HG02852 (cell line): ENCODE measurements at regions not wholly inside any gene's neighbourhood (a gene's known extent, or its start where the extent isn't known, plus 50 kb on each side); places are given as distances from the start of the nearest gene placed in this dataset.

Experiments
- ATAC-seq: cut with Tn5 transposase; IDR thresholded peaks from one replicate; pipeline ENCODE4 v1.9.1; 2021; ENCODE audit warnings: mild to moderate bottlenecking, moderate library complexity; ENCODE audit not compliant: unreplicated experiment

DNA sequence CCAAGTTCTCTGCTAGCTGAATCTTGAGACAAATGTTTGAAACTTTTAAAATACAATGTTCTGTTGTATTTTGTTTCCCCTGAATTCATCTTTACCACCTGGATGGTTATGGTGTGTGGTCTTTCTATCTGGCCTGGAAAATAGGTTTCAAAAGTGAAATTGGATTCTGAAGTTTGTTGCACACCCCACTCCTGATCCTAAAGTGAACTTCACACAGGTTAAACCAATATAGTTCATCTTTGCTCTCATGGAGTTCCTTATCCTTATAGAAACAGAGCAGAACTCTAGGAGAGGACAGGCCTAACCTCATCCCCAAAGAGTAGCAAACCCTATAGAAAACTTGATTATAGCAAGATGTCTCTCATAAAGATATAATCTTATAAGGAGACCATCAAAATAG is 179.4 kb upstream of the BCL6 start:
- ATAC-seq = no peak

DNA sequence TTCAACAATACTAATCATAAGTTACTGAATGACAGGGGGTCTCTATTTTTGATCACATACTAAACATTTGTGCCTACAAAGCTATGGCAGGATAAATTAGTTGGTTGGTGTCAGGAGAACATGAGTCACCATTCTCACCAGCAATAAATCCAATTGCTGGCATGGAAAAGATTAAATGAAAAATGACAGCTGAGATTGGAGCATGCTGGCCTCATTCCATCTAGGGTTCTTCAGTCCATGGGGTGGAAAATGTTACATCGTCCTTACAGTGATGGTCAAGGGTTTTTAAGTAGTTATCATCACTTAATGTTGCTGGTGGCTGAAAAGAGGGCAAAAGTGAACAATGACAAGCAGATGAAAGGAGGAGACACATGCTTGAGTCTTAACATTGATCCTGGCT is 180.1 kb upstream of the BCL6 start:
- no peak for ATAC-seq

DNA sequence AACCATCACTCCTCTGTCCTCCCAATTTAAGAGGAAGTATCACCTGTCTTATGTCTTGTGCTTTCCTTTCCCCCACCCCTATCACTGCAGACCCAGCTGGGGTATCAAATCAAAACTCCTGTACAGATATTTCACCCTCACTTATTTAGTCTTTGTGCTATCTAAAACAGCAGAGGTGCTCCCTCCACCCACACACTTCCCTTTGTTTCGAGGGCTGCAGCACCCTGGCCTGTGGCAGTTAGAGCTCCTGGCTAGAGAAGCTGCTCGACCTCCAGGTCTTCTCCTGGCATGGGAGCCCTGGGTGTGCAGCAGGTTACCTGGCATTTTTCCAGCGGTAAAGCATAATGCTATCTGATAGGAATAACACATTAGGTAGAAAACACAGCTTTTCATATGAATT is 181.4 kb upstream of the BCL6 start:
- ATAC-seq = no peak

DNA sequence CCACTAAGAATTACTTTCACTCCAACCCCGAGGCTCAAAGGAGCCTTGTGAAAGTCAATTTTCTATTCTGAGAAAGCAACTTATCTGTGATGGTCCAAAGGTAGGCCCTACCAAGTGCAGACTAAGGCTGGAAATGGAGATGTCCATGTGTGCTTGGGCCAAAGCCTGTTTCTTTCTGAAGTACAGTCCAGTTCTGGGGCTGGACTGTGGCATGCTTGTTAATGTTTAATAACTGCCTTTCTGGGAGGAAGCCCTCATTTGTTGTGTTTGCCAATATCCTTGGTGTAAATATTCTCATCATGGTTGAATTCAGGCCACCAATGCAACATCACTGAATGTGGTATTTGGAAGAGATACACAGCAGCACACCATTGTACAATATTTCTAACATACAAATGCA is 182.3 kb upstream of the BCL6 start:
- no peak for ATAC-seq

DNA sequence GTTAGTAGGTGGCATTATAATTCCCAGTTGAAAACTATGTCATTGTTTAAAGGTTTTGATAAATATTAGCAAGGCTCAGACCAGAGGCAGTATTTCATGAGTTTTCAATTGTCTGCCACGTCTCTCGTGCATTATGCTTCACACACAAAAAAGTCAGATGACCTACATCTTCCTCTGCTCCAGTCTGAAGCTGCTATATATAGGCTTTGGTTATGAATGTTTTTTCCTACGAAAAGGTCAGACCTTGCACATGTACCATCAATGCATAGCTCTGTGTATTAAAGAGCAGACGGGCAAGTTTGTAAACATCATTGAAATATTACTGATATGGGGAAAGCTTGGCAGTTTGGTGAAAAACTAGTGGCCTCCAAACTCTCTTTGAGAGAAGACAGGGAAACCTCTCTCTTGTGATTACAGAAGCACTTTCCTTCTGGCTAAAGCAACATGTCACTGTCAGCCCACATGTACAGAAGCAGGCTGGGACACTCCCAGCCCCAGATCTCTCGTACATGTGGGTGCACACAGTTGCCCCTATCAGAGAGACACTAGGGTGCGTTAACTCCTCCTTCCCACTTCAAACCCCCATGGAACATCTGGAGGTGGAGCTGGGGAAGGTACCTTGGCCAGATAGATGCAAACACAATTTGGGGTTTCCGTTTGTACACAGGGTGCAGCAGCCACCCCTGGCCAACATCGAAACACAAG is 184.0 kb upstream of the BCL6 start:
- ATAC-seq = no peak

DNA sequence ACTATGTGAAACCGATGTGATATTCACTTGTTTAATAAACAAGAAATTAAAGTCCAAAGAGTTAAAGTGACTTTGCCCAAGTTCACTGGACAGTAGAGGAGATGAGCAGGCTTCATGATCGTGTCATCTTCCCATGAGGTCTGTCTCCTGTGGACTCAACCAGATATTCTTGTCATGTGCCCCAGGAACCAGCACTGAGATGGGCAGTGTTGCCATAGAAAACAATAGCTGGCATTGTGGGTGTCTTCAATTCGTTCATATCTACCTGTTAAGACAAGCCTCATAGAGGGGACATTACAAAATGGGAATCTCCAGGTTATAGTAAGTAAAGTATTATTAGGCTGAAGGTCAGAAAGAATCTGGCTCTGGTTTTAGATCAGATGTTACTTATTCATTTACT is 184.8 kb upstream of the BCL6 start:
- ATAC-seq = no peak

DNA sequence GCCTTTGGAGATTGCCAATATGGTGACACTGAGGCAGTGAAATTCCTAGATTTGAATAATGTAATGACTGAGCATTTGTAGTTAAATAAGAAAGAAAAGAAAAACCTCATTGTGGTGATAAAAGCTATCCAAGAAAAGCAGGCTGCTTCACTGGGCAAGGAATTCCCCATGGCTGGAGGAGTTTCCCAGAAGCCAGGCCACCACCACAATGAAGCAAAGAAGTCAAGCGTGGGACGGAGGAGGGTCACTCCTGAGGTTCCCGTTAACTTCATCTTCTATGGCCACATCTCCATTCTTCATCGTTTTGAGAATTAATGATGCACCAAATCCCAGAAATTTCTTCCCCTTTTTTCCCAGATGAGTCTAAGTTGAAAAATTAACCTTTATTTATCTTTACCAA is 185.8 kb upstream of the BCL6 start:
- no peak for ATAC-seq

DNA sequence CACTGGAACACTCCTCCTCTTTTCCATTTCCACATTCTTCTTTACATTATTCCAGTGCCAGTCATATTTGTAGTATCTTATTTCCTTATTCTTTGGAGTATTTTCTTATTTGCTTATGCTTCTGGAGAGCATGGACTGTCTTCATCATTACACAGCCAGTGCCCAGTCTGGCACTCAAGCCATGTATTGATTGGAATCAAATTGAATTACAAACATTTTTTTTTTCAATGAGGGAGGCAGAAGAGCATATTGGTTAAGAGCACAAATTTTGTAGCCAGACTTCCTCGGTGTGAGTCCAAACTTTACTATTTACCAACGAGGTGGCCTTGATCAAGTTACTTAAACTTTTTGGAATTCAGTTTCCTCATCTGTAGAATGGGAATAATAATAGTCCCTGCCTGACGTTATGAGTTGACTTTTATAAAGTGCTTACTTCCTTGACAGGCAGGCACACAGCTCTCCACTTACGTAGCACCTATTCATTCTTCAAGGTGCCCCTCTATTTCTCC is 186.6 kb upstream of the BCL6 start:
- no peak for ATAC-seq

DNA sequence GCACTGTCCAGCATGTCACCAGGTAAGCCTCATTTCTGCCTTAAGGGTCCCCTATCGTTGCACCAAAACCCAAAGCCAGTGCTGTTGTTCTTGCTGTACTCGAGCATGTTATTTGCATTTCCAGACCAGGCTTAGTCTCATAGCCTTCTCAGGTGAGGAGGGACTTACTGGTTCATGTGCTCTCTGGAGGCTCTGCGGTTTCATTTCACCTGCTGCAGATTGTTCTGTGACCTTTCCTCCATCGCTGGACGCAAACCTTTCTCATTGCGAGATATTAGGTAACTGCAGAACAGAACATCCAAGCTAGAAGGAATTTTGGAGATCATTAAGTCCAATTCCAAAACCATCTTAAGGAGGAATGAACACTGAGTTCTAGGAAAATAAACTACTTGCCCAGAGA is 187.3 kb upstream of the BCL6 start:
- no peak for ATAC-seq

DNA sequence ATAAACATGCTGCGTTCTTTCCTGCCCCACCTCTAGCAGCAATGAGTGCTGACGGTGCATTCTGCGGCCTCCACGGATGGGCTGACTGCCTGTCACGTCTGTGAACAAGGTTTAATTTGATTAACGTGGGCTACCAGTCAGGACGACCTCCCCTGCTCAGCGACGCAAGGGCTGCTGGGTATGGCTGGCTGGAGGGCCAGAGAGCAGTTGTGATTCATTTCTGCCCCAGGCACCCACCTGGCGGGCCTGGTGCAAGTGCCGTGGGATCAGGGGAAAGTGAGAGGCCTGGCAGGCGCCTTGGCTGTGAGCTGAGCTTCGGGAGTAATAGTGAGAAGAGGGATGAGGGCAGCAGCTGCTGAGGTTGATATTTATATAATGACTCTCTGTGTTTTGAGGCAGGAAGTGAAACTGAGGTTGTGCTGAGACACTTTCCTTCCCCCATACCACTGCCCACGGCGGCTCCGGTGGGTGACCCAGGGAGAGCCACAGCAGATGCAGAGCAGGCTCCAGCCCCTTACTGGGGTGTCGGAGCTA is 190.4 kb upstream of the BCL6 start:
- ATAC-seq = peak; percentile 97

DNA sequence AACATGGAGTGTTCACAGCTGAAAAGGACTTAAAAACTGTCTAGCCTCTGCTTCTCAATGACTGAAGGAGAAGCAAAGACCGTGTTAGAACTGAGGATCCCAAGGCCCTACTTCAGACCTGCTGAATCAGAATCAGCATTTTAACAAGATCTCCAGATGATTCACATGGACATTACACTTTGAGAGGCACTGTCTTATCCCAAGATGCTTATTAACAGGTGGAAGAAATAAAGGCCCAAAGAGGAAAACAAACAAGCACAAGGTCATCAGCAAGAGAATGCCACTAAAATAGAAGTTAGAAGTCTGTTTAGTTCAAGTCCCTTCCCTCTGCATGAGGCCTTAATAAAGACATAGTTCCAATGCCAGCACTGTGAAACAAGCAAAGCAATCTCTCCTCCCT is 191.4 kb upstream of the BCL6 start:
- no peak for ATAC-seq

DNA sequence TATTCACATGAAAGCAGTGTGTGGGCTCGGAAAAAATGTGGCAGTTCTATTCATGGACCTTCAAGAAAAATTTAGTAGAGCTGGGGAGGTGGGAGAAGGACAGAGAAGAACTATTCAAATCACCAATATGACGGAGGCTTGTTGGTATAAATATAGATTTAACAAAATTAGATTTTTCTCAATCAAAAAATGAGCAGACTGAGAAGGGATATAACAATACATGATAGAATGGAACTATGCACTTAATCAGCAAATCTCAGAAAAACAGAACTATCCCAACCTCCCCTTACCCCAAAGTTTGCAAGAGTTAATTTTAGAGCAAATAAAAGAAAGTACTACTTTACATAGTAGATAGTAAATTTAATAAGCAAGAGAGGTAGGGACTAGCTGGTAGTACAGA is 194.6 kb upstream of the BCL6 start:
- ATAC-seq = no peak

DNA sequence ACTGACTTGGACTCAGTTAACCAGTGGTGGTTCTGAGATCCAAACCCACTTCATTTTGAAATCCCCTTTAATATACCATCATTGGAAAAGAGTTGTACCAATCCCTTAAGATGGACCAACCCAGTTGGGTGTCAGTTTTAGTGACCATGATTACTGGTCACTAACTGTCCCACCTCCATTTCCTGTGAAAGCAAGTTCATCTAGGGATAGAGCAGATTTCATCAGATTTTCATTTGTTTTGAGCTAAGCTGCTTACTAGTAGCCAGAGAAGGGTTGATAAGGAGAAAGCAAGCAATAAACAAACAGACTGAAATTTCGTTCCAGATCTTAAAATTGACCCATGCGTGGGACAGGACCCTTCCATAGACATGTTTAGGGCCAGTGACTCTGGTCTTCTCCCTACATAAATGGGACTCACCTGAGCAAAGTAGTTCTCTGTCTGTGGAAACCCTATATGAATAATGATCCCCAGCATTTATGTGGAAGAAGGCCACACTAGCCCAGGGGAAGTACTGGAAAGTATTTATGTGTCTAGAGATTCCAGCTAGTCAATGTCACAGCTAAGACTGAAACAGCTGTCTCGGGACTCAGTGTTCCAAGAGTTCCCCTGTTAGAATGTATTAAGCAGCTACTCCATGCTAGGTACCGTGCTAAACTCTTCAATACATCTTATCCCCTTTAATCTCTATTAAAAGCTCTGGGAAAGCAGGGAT is 196.0 kb upstream of the BCL6 start:
- no peak for ATAC-seq

DNA sequence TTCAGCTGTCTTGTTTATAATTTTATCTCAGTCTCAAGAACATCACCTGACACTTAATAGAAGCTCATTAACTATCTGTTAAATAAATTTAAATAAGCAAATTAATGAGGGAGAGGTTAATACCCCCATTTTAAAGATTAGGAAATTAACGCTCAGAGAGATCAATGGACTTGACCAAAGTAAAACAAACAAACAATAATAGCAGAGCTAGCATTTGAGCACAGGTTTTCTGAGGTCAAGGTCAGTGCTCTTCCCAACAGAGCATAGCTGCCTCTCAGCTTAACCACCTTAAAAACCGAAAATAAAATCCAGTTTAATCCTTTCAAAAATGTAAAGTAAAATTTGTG is 196.6 kb upstream of the BCL6 start:
- no peak for ATAC-seq

DNA sequence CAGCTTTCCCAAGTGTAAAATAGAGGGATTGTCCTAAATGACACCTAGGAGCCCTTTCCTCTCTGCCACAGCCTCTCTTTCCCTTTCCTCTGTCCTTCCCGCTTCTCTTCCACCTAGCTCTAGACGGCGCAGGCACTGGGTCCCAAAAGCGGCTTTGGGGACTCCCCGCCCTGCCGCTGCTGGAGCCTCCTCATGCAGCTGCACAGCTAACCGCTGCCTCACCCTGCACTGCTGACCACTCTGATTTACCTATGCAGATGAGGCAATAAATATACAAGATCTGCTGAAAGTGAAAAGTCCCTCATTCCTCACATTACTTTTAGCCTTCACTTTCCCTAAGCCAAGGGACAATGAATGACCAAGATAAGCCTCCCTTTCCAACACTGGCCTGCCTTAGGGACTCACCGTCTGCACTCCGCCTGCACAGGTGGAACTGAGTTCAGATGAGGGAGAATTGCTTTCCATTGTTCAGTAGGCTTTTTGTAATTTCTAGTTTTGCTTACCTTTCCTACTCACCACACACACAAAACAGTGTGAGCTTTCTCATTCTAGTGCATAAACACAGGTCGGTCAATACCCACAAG is 197.5 kb upstream of the BCL6 start:
- ATAC-seq = peak; percentile 87

DNA sequence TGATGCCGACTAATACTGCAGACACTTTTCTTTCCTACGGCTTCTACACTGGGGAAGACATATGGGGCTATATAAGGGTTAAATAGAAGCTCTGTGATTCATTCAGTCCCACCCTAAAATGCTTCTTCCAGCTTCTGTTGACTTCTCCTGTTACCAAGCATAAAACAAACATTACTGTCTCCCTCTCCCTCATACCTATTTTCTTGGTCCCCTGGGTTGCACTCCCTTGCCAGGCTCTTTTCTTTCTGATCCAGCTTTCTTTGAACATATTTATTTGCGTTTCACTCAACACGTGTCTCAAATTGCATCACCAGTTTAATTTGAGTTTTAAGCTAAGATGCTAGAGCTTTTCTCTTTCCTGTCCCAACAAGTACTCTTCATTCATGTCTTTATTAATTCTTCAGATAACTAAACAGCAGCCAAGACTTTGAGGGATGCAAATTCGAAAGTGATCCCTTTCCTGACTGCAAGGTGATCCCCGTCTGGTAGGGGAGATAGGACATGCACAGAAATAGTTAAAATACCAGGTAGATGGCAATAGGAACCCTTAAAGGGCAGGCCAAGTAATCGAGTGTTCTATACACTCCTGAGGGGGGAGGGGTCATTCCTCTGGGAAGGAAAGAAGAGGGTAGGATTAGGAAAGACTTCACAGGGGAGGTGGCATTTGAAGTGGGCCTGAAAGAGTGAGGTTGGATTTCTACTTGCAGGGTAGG is 198.6 kb upstream of the BCL6 start:
- ATAC-seq = no peak

DNA sequence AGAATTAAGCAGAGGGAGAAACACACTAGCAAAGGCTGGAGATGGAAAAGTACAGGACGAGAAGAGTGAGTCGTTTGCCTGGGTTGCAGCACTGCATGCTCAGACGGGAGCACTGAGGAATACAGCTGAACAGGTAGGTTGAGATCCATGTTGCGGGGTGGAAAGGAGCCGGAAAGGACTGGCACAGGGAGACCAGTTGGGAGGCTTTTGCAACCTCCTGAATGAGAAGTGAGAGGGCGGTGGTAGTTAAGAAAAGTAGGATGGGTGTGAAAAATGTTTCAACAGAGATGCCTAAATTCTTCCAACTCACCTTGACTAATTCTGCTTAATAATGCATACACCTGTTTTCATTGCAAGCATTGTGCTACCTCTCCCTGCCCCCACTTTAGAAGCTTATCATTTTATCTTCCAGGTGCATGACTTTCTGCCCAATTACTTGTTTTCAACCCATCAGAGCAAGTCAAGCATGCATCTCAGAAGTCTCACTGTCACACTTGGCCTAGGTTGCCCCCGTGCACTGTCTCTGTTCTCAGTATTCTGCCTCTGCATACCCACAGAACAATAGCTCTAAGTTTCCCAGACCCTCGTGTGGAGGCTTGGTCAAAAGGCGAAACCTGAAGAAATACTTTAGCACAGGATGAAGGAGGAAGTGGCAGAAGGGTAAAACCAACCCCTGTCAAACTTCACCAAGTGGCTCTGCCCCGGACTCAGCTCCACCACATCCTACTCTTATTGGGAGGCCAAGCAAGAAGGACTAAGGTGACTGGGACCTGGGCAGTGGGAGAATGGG is 199.3 kb upstream of the BCL6 start:
- no peak for ATAC-seq

DNA sequence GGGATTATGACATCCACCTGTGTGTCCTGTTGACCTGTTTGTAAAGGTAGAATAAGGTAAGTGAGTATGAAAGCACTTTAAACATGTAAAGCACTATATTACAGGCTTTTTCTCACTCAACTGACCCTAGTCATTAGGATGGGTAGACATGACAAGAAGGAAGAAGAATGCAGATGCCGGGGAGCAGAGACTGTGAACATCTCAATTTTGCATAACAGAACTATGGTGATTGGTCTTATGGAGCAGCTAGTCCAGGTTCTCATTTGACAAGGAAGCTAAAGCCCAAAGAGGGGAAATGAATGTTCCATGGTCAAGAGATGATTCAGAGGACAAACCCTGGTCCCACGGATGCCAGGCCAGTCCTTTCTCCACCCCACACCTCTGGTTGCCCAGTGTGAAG is 200.1 kb upstream of the BCL6 start:
- no peak for ATAC-seq

DNA sequence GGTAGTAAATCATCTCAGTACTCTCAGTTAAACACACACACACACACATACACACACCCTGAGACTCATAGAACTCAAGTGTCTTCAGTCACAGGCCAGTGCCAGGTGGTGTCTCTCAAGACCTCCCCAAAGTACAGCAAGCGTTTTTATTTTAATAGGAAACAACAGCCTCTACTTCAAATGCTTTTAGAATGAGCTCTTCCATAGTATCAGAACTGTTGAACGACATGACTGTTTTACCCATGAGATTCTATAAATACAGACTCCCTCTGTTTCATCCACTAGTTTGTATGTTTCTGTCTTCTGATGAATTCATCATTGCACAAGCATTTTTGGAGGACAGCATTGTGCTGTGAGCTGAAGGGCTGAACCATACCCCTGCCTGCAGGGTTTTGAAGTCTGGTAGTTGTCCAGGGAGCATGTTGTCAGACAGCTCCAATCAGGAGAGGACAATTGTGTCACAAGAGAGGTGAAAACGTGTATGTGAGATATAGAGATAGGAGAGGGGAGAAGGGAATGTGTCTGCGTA is 201.0 kb upstream of the BCL6 start:
- no peak for ATAC-seq

DNA sequence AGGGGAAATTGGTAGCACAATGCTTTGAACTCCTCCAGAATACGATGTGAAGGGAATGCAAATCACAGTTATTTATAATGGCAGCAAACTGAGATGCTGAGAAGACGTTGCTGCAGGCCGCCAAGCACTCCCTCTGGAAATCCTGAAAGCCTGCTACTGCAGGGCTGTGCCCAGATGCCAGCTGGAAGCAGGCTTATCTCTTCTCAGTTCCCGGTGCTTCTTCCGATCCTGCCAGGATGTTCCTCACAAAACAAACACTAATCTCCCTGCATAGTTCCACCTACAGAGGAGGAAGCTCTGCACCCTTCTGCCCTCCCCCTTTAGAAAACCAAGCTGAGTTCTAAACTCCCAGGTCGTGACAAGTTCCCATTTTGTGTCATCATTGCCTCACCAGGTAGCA is 201.7 kb upstream of the BCL6 start:
- no peak for ATAC-seq
